Neuronal stem cell (in vitro differentiated cells): ENCODE measurements at regions not wholly inside any gene's neighbourhood (a gene's known extent, or its start where the extent isn't known, plus 50 kb on each side); places are given as distances from the start of the nearest gene placed in this dataset.

ENCODE experiments used
- DNase-seq: peaks from one replicate; pipeline ENCODE4 v3.0.0-alpha.2; 2013; ENCODE audit warnings: low spot score
- H2AFZ ChIP-seq: one replicate; pipeline ENCODE4 v1.6.1; 2013; ENCODE audit warnings: mild to moderate bottlenecking, low read length, inconsistent platforms
- H2AK5ac ChIP-seq: 2 replicates; pipeline ENCODE4 v1.6.1; 2013; ENCODE audit warnings: low read depth, mild to moderate bottlenecking, inconsistent platforms, low read length, moderate library complexity, mixed read lengths
- H2BK120ac ChIP-seq: 2 replicates; pipeline ENCODE4 v1.6.1; 2013; ENCODE audit warnings: low read depth, mild to moderate bottlenecking, inconsistent platforms, low read length, moderate library complexity, mixed read lengths
- H2BK12ac ChIP-seq: one replicate; pipeline ENCODE4 v1.6.1; 2013; ENCODE audit warnings: low read length, inconsistent platforms
- H2BK15ac ChIP-seq: 2 replicates; pipeline ENCODE4 v1.6.1; 2013; ENCODE audit warnings: mild to moderate bottlenecking, low read length, inconsistent platforms, mixed read lengths
- H2BK5ac ChIP-seq: one replicate; pipeline ENCODE4 v1.6.1; 2013; ENCODE audit warnings: inconsistent platforms, mild to moderate bottlenecking, low read length, moderate library complexity
- H3K14ac ChIP-seq: one replicate; pipeline ENCODE4 v1.6.1; 2013; ENCODE audit warnings: low read length, inconsistent platforms
- H3K18ac ChIP-seq: 2 replicates; pipeline ENCODE4 v1.6.1; 2013; ENCODE audit warnings: low read length, inconsistent platforms
- H3K23ac ChIP-seq: 2 replicates; pipeline ENCODE4 v1.6.1; 2013; ENCODE audit warnings: low read depth, mild to moderate bottlenecking, mixed read lengths, low read length, inconsistent platforms; ENCODE audit not compliant: poor library complexity
- H3K27ac ChIP-seq: replicated peaks from 3 replicates; pipeline ENCODE4 v1.5.1; 2013; ENCODE audit warnings: low read length, inconsistent platforms
- H3K27me3 ChIP-seq, 3 experiments: 2 replicates each; pipeline ENCODE4 v1.6.1; 2013; ENCODE audit warnings: low read length in 3 of 3, mild to moderate bottlenecking in 2 of 3, inconsistent platforms in 1 of 3, low read depth in 1 of 3, mixed read lengths in 1 of 3, moderate library complexity in 1 of 3; ENCODE audit not compliant: control insufficient read depth in 3 of 3, insufficient read depth in 3 of 3
- H3K36me3 ChIP-seq, 2 donors: replicated peaks in 1 of 2; 2 replicates each; pipeline ENCODE4 v1.6.1; 2013; ENCODE audit warnings: low read length in 2 of 2; ENCODE audit not compliant: control insufficient read depth in 2 of 2, insufficient read depth in 2 of 2
- H3K4ac ChIP-seq: 2 replicates; pipeline ENCODE4 v1.6.1; 2013; ENCODE audit warnings: inconsistent platforms, mild to moderate bottlenecking, low read length, moderate library complexity
- H3K4me1 ChIP-seq, 2 donors: 1 replicate in 1 of 2; 2 replicates in 1 of 2; pipeline ENCODE4 v1.6.1; 2013; ENCODE audit warnings: low read length in 2 of 2, low read depth in 1 of 2; ENCODE audit not compliant: control insufficient read depth in 2 of 2, insufficient read depth in 1 of 2
- H3K4me2 ChIP-seq: one replicate; pipeline ENCODE4 v1.6.1; 2013; ENCODE audit warnings: mild to moderate bottlenecking, low read length, inconsistent platforms; ENCODE audit not compliant: insufficient read depth, poor library complexity, severe bottlenecking
- H3K4me3 ChIP-seq, 2 donors: 2 replicates each; pipeline ENCODE4 v1.5.1; 2013; ENCODE audit warnings: low read length in 2 of 2, mild to moderate bottlenecking in 2 of 2, inconsistent platforms in 1 of 2, moderate library complexity in 1 of 2
- H3K79me1 ChIP-seq: one replicate; pipeline ENCODE4 v1.6.1; 2013; ENCODE audit warnings: low read depth, mild to moderate bottlenecking, inconsistent platforms, low read length, moderate library complexity
- H3K9ac ChIP-seq: one replicate; pipeline ENCODE4 v1.6.1; 2013; ENCODE audit warnings: mild to moderate bottlenecking, low read depth, low read length, inconsistent platforms; ENCODE audit not compliant: poor library complexity
- H3K9me3 ChIP-seq, 2 donors: replicated peaks in 1 of 2; 2 replicates each; pipeline versions ENCODE3 to v1.6.1; 2013; ENCODE audit warnings: low read length in 2 of 2, mild to moderate bottlenecking in 2 of 2, inconsistent platforms in 1 of 2, low read depth in 1 of 2, mixed read lengths in 1 of 2, moderate library complexity in 1 of 2; ENCODE audit not compliant: control insufficient read depth in 2 of 2, insufficient read depth in 1 of 2
- H4K8ac ChIP-seq: one replicate; pipeline ENCODE4 v1.6.1; 2013; ENCODE audit warnings: low read depth, mild to moderate bottlenecking, inconsistent platforms, low read length, moderate library complexity
- H4K91ac ChIP-seq: one replicate; pipeline ENCODE4 v1.6.1; 2013; ENCODE audit warnings: low read length, low read depth, mild to moderate bottlenecking, inconsistent platforms; ENCODE audit not compliant: poor library complexity
- WGBS, 2 donors: extraction: QIAGEN DNeasy Blood & Tissue Kit; methylation state at CpG; one replicate each; pipeline ENCODE4 v1.1.7; 2013; ENCODE audit warnings: missing lambda C conversion rate in 2 of 2, mixed read lengths in 1 of 2; ENCODE audit not compliant: insufficient read length in 2 of 2, insufficient replicate concordance in 1 of 2; ENCODE audit errors: extremely low coverage in 2 of 2; 5-methylcytosine and 5-hydroxymethylcytosine counted together

DNA sequence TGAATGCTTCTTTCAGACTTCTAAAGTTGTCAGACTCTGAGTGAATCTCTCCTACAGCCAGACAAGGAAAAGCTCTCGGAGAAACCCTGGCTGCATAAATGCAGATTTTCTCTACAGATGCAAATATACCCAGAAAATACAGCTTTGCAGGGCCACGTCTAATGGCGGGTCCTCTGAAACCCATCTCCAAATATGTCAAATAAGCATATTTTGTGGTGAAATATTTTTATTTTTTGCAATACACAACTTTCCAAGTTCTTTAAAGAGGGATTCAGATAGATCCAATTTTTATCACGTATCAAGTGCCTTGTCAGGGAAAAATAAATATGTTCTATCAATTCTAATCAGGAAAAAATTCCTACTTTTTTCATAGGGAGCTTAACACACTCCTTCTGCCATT lies 229.4 kb downstream of the SI start:
- no peak overlapping the region for H2AFZ ChIP-seq
- no peaks in the 10 kb centered on the region for H3K9me3 ChIP-seq
- H3K4me3 ChIP-seq, result no peak overlapping the region
- no peak overlapping the region for H3K27ac ChIP-seq
- H4K8ac ChIP-seq, result no peak overlapping the region
- H3K79me1 ChIP-seq, result no peaks in the 10 kb centered on the region
- H3K4me1 ChIP-seq, result no peaks in the 10 kb centered on the region
- no peak overlapping the region for H3K18ac ChIP-seq
- H3K14ac ChIP-seq, result no peak overlapping the region
- no peak overlapping the region for H3K4ac ChIP-seq
- H3K9ac ChIP-seq, result no peak overlapping the region
- no peak for DNase-seq
- H3K36me3 ChIP-seq, result no peaks in the 10 kb centered on the region
- H2BK15ac ChIP-seq, result no peak overlapping the region
- H2BK5ac ChIP-seq, result no peak overlapping the region
- H3K4me2 ChIP-seq, result no peak overlapping the region
- no peak overlapping the region for H2AK5ac ChIP-seq
- no peak overlapping the region for H2BK12ac ChIP-seq
- no peak overlapping the region for H2BK120ac ChIP-seq
- H3K27me3 ChIP-seq, result no peaks in the 10 kb centered on the region
- no peak overlapping the region for H4K91ac ChIP-seq
- no CpG with 5 or more reads among the region's 4 CpGs for WGBS, 2 donors
- no peak overlapping the region for H3K23ac ChIP-seq

DNA sequence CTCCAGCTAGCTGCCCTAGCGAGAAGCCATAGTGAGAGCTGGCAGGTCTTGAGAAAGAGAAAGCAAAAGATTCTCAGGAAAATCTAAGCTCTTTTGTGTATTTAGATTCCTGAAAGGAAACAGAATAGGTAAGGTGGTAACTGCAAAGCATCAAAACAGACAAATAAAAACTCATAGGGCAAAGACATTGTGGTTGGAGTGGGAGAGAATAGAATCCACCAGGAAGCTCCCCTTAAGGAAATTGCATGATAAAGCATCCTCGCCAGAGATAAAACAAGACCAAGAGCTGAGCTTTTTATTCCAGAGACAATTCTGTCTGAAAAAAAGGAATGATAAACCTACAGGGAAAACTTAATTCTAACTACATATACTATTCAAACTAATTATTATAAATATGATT lies 232.6 kb downstream of the SI start:
- Histone ChIP-seq H2AFZ (peak overlapping the region; percentile 19), H3K4ac (no peak overlapping the region), H3K4me3 (no peak overlapping the region), H4K8ac (no peak overlapping the region), H2BK5ac (no peak overlapping the region), H3K36me3 (no peaks in the 10 kb centered on the region), H3K23ac (no peak overlapping the region), H3K4me2 (no peak overlapping the region), H3K9ac (no peak overlapping the region), H3K27me3 (no peaks in the 10 kb centered on the region), H4K91ac (no peak overlapping the region), H3K4me1 (no peaks in the 10 kb centered on the region), H2BK15ac (no peak overlapping the region), H3K18ac (no peak overlapping the region), H2BK120ac (no peak overlapping the region), H3K14ac (no peak overlapping the region), H2BK12ac (no peak overlapping the region), H3K27ac (no peak overlapping the region), H3K9me3 (no peaks in the 10 kb centered on the region), H3K79me1 (no peaks in the 10 kb centered on the region), H2AK5ac (no peak overlapping the region)
- WGBS, 2 donors, result no CpG with 5 or more reads among the region's 2 CpGs
- DNase-seq, result no peak

DNA sequence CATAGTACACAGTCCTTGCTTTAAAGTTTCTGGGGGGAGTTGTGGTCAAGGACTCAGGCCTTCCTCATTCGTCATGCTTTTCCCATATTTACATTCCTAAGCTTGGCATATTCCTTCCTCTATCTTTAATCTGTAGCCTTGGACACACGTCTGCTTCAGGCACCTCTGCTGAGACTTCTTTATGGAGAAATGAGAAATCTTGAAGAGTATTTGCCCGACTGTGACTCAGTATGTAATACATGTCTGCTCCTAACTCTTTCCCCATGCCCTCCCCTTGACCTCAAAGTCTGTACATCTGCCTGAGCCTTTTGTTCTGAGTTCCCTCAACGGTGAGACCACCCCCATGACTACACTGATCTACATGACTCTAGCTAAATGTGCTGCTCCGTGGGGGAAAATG lies 246.1 kb downstream of the SI start:
- H3K36me3 ChIP-seq, result no peaks in the 10 kb centered on the region
- no peak overlapping the region for H2BK120ac ChIP-seq
- H2AFZ ChIP-seq, result peak overlapping the region; percentile 77
- no peak overlapping the region for H3K23ac ChIP-seq
- H3K9ac ChIP-seq, result no peak overlapping the region
- no peak overlapping the region for H3K14ac ChIP-seq
- no peak overlapping the region for H3K18ac ChIP-seq
- H2BK12ac ChIP-seq, result no peak overlapping the region
- H3K4me1 ChIP-seq, result peaks cover 0 to 10% of the 10 kb centered on the region in 2 donors
- no peaks in the 10 kb centered on the region for H3K79me1 ChIP-seq
- H2AK5ac ChIP-seq, result no peak overlapping the region
- WGBS, 2 donors, result no CpG with 5 or more reads among the region's 5 CpGs
- H3K4ac ChIP-seq, result no peak overlapping the region
- no peak overlapping the region for H3K4me2 ChIP-seq
- H3K27ac ChIP-seq, result no peak overlapping the region
- no peak overlapping the region for H4K8ac ChIP-seq
- no peak for DNase-seq
- no peak overlapping the region for H3K4me3 ChIP-seq
- H2BK5ac ChIP-seq, result no peak overlapping the region
- H2BK15ac ChIP-seq, result no peak overlapping the region
- H4K91ac ChIP-seq, result no peak overlapping the region
- H3K9me3 ChIP-seq, result peaks cover 0 to 2% of the 10 kb centered on the region in 2 donors
- no peaks in the 10 kb centered on the region for H3K27me3 ChIP-seq

DNA sequence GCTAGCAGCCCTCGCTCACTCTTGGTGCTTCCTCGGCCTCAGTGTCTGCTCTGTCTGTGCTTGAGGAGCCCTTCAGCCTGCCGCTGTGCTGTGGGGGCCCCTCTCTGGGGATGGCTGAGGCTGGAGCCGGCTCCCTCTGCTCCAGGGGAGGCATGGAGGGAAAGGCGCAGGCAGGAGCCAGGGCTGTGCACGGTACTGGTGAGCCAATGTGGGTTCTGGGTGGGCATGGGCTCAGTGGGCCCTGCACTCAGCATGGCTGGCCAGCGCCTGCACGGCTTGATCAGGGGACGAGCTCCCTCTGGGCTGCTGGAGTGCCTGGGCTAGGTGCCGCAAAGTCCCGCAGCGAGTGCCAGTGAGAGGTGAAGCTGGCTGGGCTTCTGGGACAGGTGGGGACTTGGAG lies 260.0 kb downstream of the SI start:
- Histone ChIP-seq H3K14ac (peak overlapping the region; percentile 56), H3K4me2 (no peak overlapping the region)
- no CpG with 5 or more reads among the region's 12 CpGs for WGBS, 2 donors

More for the DNA sequence above, 260.0 kb downstream of the SI start:
- no peak overlapping the region for H2BK5ac ChIP-seq
- H3K27ac ChIP-seq, result no peak overlapping the region
- H2BK120ac ChIP-seq, result no peak overlapping the region
- H2AK5ac ChIP-seq, result peak overlapping the region; percentile 37
- H3K79me1 ChIP-seq, result no peaks in the 10 kb centered on the region
- H4K8ac ChIP-seq, result no peak overlapping the region
- no peaks in the 10 kb centered on the region for H3K27me3 ChIP-seq
- H2BK12ac ChIP-seq, result no peak overlapping the region
- H3K23ac ChIP-seq, result no peak overlapping the region
- no peak overlapping the region for H3K4ac ChIP-seq
- no peaks in the 10 kb centered on the region for H3K4me1 ChIP-seq
- H3K9me3 ChIP-seq, result no peaks in the 10 kb centered on the region
- H3K4me3 ChIP-seq, result peak overlapping the region in 1 of 2 donors; percentile 60
- no peak for DNase-seq
- no peak overlapping the region for H3K9ac ChIP-seq
- H3K36me3 ChIP-seq, result no peaks in the 10 kb centered on the region
- no peak overlapping the region for H3K18ac ChIP-seq
- no peak overlapping the region for H2BK15ac ChIP-seq
- no peak overlapping the region for H2AFZ ChIP-seq
- no peak overlapping the region for H4K91ac ChIP-seq
